ENCODE measurements at regions not wholly inside any gene's neighbourhood (a gene's known extent, or its start where the extent isn't known, plus 50 kb on each side); places are given as distances from the start of the nearest gene placed in this dataset.

GRCh38 chrX:131955099-131955777 is 67.9 kb upstream of the STK26 start:
- TF ChIP-seq CTCF (IDR thresholded peaks at IDR 0.05; ENCODE audit: control extremely low read depth, extremely low read depth, low read depth, missing control alignments), result no peak
- CTCF ChIA-PET, result no interaction called here

DNA sequence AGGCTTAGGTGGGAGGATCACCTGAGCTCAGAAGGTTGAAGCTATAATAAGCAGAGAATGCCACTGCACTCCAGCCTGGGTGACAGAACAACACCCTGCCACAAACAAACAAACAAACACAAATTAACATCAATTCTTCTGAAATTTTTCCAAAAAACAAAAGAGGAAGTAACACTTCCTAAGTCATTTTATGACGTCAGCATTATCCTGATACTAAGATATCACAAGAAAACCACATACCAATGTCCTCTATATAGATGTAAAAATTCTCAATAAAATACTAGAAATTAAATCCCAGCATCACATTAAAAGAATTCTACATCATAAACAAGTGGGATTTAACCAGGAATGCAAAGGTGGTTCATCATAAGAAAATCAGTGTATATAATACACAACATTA is 64.4 kb upstream of the STK26 start:
- no peak for DNase-seq (ENCODE audit: extremely low spot score)
- TF ChIP-seq CTCF (IDR thresholded peaks at IDR 0.05; ENCODE audit: control extremely low read depth, extremely low read depth, low read depth, missing control alignments), result no peak
- ChIA-PET CTCF (no interaction called here), POLR2A (no interaction called here)

More at GRCh38 chrX:131955099-131955777, 67.9 kb upstream of the STK26 start:
- POLR2A ChIA-PET, result no interaction called here
- no peak for DNase-seq (ENCODE audit: extremely low spot score)

- POLR2A ChIA-PET, result no interaction called here
- CTCF ChIA-PET, result no interaction called here
- no peak for TF ChIP-seq CTCF (IDR thresholded peaks at IDR 0.05; ENCODE audit: control extremely low read depth, extremely low read depth, low read depth, missing control alignments)
- DNase-seq (ENCODE audit: extremely low spot score), result no peak
Observed at GRCh38 chrX:131970347-131970746, 52.8 kb upstream of the STK26 start.
